Neural cell (in vitro differentiated cells): ENCODE measurements at regions not wholly inside any gene's neighbourhood (a gene's known extent, or its start where the extent isn't known, plus 50 kb on each side); places are given as distances from the start of the nearest gene placed in this dataset.
"Not testable (repeated sequence)": the region's sequence is repeated elsewhere in the genome, so short reads cannot be mapped to it uniquely, and the experiment has no call there.

Experiments used
- H2AFZ ChIP-seq: fragments of 200-600, 300-800 bp; sonication (generic), shearing (Covaris generic); 2 replicates; pipeline ENCODE4 v1.6.0; 2014; ENCODE audit warnings: low read depth, mild to moderate bottlenecking, antibody characterized with exemption, low read length, moderate library complexity
- H3F3A ChIP-seq: fragments of 200-600 bp; shearing (Covaris generic); 2 replicates; pipeline ENCODE4 v1.6.1; 2016; ENCODE audit warnings: mild to moderate bottlenecking, moderate library complexity, mixed read lengths, antibody characterized with exemption, low read length; ENCODE audit not compliant: insufficient read depth, poor library complexity, severe bottlenecking
- H3K27ac ChIP-seq: fragments of 200-600, 300-800 bp; sonication (generic), shearing (Covaris generic); 2 replicates; pipeline ENCODE4 v1.5.1; 2014; ENCODE audit warnings: mild to moderate bottlenecking, low read length, moderate library complexity
- H3K27me3 ChIP-seq: fragments of 300-800, 200-600 bp; sonication (generic), shearing (Covaris generic); 2 replicates; pipeline ENCODE4 v1.6.0; 2014; ENCODE audit warnings: mild to moderate bottlenecking, low read depth, low read length, moderate library complexity; ENCODE audit not compliant: insufficient read depth
- H3K36me3 ChIP-seq: fragments of 300-800, 200-600 bp; sonication (generic), shearing (Covaris generic); 2 replicates; pipeline ENCODE4 v1.5.1; 2014; ENCODE audit warnings: mild to moderate bottlenecking, antibody characterized with exemption, low read length, moderate library complexity; ENCODE audit not compliant: insufficient read depth
- H3K4me2 ChIP-seq: fragments of 300-800, 200-600 bp; sonication (generic), shearing (Covaris generic); 2 replicates; pipeline ENCODE4 v1.6.0; 2014; ENCODE audit warnings: mild to moderate bottlenecking, low read length
- H3K4me3 ChIP-seq: fragments of 300-800, 200-600 bp; sonication (generic), shearing (Covaris generic); 2 replicates; pipeline ENCODE4 v1.5.1; 2014; ENCODE audit warnings: mild to moderate bottlenecking, low read length, moderate library complexity
- H3K79me2 ChIP-seq: fragments of 200-600 bp; shearing (Covaris generic); replicated peaks from 2 replicates; pipeline ENCODE4 v1.6.0; 2014; ENCODE audit warnings: mild to moderate bottlenecking, low read length, moderate library complexity; ENCODE audit not compliant: insufficient read depth
- H3K9ac ChIP-seq: fragments of 300-800, 200-600 bp; sonication (generic), shearing (Covaris generic); 2 replicates; pipeline ENCODE4 v1.6.1; 2016; ENCODE audit warnings: mild to moderate bottlenecking, low read length, mixed read lengths
- H3K9me2 ChIP-seq: fragments of 200-600 bp; shearing (Covaris generic); 2 replicates; pipeline ENCODE4 v1.6.1; 2016; ENCODE audit warnings: mild to moderate bottlenecking, low read length, mixed read lengths; ENCODE audit not compliant: insufficient read depth
- H3K9me3 ChIP-seq: fragments of 200-600, 300-800 bp; sonication (generic), shearing (Covaris generic); 2 replicates; pipeline ENCODE4 v1.6.1; 2016; ENCODE audit warnings: mild to moderate bottlenecking, mixed run types, low read length, moderate library complexity, mixed read lengths
- H4K20me1 ChIP-seq: fragments of 200-600 bp; shearing (Covaris generic); 2 replicates; pipeline ENCODE4 v1.6.1; 2016; ENCODE audit warnings: mild to moderate bottlenecking, mixed run types; ENCODE audit not compliant: insufficient read depth

- not testable (repeated sequence) for H3K36me3 ChIP-seq, H2AFZ ChIP-seq, H3K9me3 ChIP-seq, H3K4me2 ChIP-seq, H3K27me3 ChIP-seq, H3F3A ChIP-seq, H4K20me1 ChIP-seq, H3K79me2 ChIP-seq, H3K9ac ChIP-seq, H3K9me2 ChIP-seq, H3K27ac ChIP-seq
- peak overlapping the region; percentile 52 for H3K4me3 ChIP-seq
These were observed 245.9 kb downstream of the BCL2L11 start for GRCh38 chr2:111366641-111367029.

GRCh38 chr2:111367080-111367479, 246.4 kb downstream of the BCL2L11 start:
- H3K27me3 ChIP-seq, H2AFZ ChIP-seq, H3K4me2 ChIP-seq, H3K4me3 ChIP-seq, H3F3A ChIP-seq, H3K27ac ChIP-seq, H3K36me3 ChIP-seq, H3K9me3 ChIP-seq, H3K9ac ChIP-seq, H3K9me2 ChIP-seq, H3K79me2 ChIP-seq, H4K20me1 ChIP-seq: not testable (repeated sequence)

GRCh38 chr2:111367871-111368270, 247.2 kb downstream of the BCL2L11 start:
- not testable (repeated sequence) for H3K27me3 ChIP-seq, H2AFZ ChIP-seq, H3K9ac ChIP-seq, H3K27ac ChIP-seq, H3K9me2 ChIP-seq, H4K20me1 ChIP-seq, H3K9me3 ChIP-seq, H3F3A ChIP-seq, H3K36me3 ChIP-seq, H3K79me2 ChIP-seq, H3K4me3 ChIP-seq, H3K4me2 ChIP-seq

- H3F3A ChIP-seq, H3K36me3 ChIP-seq, H3K27ac ChIP-seq, H3K4me3 ChIP-seq, H3K9ac ChIP-seq, H2AFZ ChIP-seq, H3K9me2 ChIP-seq, H3K4me2 ChIP-seq, H3K27me3 ChIP-seq, H4K20me1 ChIP-seq, H3K9me3 ChIP-seq, H3K79me2 ChIP-seq: not testable (repeated sequence)
These were observed 247.6 kb downstream of the BCL2L11 start for GRCh38 chr2:111368288-111368687.

GRCh38 chr2:111373060-111373459, 252.3 kb downstream of the BCL2L11 start:
- H3K36me3 ChIP-seq, H3F3A ChIP-seq, H3K4me2 ChIP-seq, H4K20me1 ChIP-seq, H3K9ac ChIP-seq, H3K27ac ChIP-seq, H3K4me3 ChIP-seq, H3K9me2 ChIP-seq, H3K27me3 ChIP-seq, H2AFZ ChIP-seq, H3K9me3 ChIP-seq, H3K79me2 ChIP-seq: not testable (repeated sequence)

- H4K20me1 ChIP-seq, H3K79me2 ChIP-seq, H3K9ac ChIP-seq, H3K4me2 ChIP-seq, H3K27ac ChIP-seq, H3K4me3 ChIP-seq, H3K36me3 ChIP-seq, H3K9me3 ChIP-seq, H2AFZ ChIP-seq, H3K27me3 ChIP-seq, H3K9me2 ChIP-seq, H3F3A ChIP-seq: not testable (repeated sequence)
These were observed 253.3 kb downstream of the BCL2L11 start for GRCh38 chr2:111373989-111374388.

GRCh38 chr2:111374734-111375133, 254.0 kb downstream of the BCL2L11 start:
- not testable (repeated sequence) for H2AFZ ChIP-seq, H3K9ac ChIP-seq, H4K20me1 ChIP-seq, H3K36me3 ChIP-seq, H3K4me3 ChIP-seq, H3K9me3 ChIP-seq, H3K27me3 ChIP-seq, H3K4me2 ChIP-seq, H3K27ac ChIP-seq, H3K9me2 ChIP-seq, H3K79me2 ChIP-seq, H3F3A ChIP-seq

- not testable (repeated sequence) for H4K20me1 ChIP-seq, H2AFZ ChIP-seq, H3K27me3 ChIP-seq, H3F3A ChIP-seq, H3K4me2 ChIP-seq, H3K27ac ChIP-seq, H3K36me3 ChIP-seq, H3K9ac ChIP-seq, H3K9me2 ChIP-seq, H3K9me3 ChIP-seq, H3K79me2 ChIP-seq, H3K4me3 ChIP-seq
These were observed 254.7 kb downstream of the BCL2L11 start for GRCh38 chr2:111375320-111375883.
